Fibroblast of lung (primary cell): ENCODE measurements at regions not wholly inside any gene's neighbourhood (a gene's known extent, or its start where the extent isn't known, plus 50 kb on each side); places are given as distances from the start of the nearest gene placed in this dataset.
A peak's percentile ranks its signal among the peaks of the same experiment; 100 is the strongest.

Source experiments
- DNase-seq, 2 donors: peaks; one replicate each; pipeline versions ENCODE4 v3.0.0 to v3.0.0-alpha.2; 2010; ENCODE audit warnings: low read depth in 2 of 2
- H2AFZ ChIP-seq: 2 replicates; pipeline ENCODE4 v1.5.1; 2012; ENCODE audit warnings: low read length, control low read depth, inconsistent platforms
- H3K27ac ChIP-seq: 2 replicates; pipeline ENCODE4 v1.5.1; 2011; ENCODE audit warnings: low read length, control low read depth; ENCODE audit not compliant: insufficient read depth
- H3K27me3 ChIP-seq: 2 replicates; pipeline ENCODE4 v1.5.1; 2011; ENCODE audit warnings: mild to moderate bottlenecking, low read length; ENCODE audit not compliant: control insufficient read depth, insufficient read depth
- H3K36me3 ChIP-seq: 2 replicates; pipeline ENCODE4 v1.5.1; 2011; ENCODE audit warnings: low read length; ENCODE audit not compliant: control insufficient read depth, insufficient read depth
- H3K4me1 ChIP-seq: 2 replicates; pipeline ENCODE4 v1.5.1; 2011; ENCODE audit warnings: low read length; ENCODE audit not compliant: control insufficient read depth, insufficient read depth; ENCODE audit errors: extremely low read depth
- H3K4me2 ChIP-seq: 2 replicates; pipeline ENCODE4 v1.5.1; 2011; ENCODE audit warnings: low read length, control low read depth; ENCODE audit not compliant: insufficient read depth; ENCODE audit errors: extremely low read depth
- H3K4me3 ChIP-seq, 4 experiments: fragments of 200-600 bp in 1 of 4; sonication (generic) in 1 of 4; replicated peaks in 1 of 4; 2 replicates each; pipeline ENCODE4 v1.5.1; 2011 to 2016; ENCODE audit warnings: low read length in 4 of 4, low read depth in 3 of 4, mild to moderate bottlenecking in 3 of 4, control low read depth in 2 of 4, inconsistent platforms in 1 of 4, mixed read lengths in 1 of 4; ENCODE audit not compliant: insufficient read depth in 1 of 4; ENCODE audit errors: control extremely low read depth in 1 of 4
- H3K79me2 ChIP-seq: 2 replicates; pipeline ENCODE4 v1.5.1; 2012; ENCODE audit warnings: mild to moderate bottlenecking, low read length, inconsistent platforms; ENCODE audit not compliant: control insufficient read depth, insufficient read depth
- H3K9ac ChIP-seq: 2 replicates; pipeline ENCODE4 v1.5.1; 2011; ENCODE audit warnings: mild to moderate bottlenecking, low read length, control low read depth; ENCODE audit not compliant: insufficient read depth
- H3K9me3 ChIP-seq: 2 replicates; pipeline ENCODE4 v1.5.1; 2012; ENCODE audit warnings: low read depth, low read length; ENCODE audit not compliant: control insufficient read depth, insufficient read depth
- H4K20me1 ChIP-seq: 2 replicates; pipeline ENCODE4 v1.5.1; 2011; ENCODE audit warnings: low read length; ENCODE audit not compliant: control insufficient read depth, insufficient read depth; ENCODE audit errors: extremely low read depth
- EZH2 ChIP-seq: IDR thresholded peaks from 2 replicates; pipeline ENCODE4 v1.5.1; 2012; ENCODE audit warnings: low read length, control low read depth, mild to moderate bottlenecking; ENCODE audit errors: missing control alignments
- TF ChIP-seq, protein P1 (sequence below), 2 donors: IDR thresholded peaks in 1 of 2; conservative IDR thresholded peaks in 1 of 2; 1 replicate in 1 of 2; 2 replicates in 1 of 2; pipeline ENCODE4 v1.5.1; 2011 to 2012; ENCODE audit warnings: low read length in 2 of 2, control low read depth in 1 of 2, inconsistent platforms in 1 of 2, low read depth in 1 of 2, mild to moderate bottlenecking in 1 of 2

GRCh38 chr6:89025633-89026032 lies 54.9 kb upstream of the PNRC1 start:
- Histone ChIP-seq H3K36me3 (no peaks in the 10 kb centered on the region), H3K4me3 (no peak overlapping the region), H3K27me3 (no peaks in the 10 kb centered on the region), H3K79me2 (no peaks in the 10 kb centered on the region), H2AFZ (no peak overlapping the region), H4K20me1 (no peaks in the 10 kb centered on the region), H3K27ac (no peak overlapping the region), H3K4me2 (no peak overlapping the region), H3K4me1 (peaks cover 4% of the 10 kb centered on the region), H3K9me3 (no peaks in the 10 kb centered on the region), H3K9ac (no peak overlapping the region)
- no peak for DNase-seq
- no peak for TF ChIP-seq EZH2
- TF ChIP-seq, protein P1, sequence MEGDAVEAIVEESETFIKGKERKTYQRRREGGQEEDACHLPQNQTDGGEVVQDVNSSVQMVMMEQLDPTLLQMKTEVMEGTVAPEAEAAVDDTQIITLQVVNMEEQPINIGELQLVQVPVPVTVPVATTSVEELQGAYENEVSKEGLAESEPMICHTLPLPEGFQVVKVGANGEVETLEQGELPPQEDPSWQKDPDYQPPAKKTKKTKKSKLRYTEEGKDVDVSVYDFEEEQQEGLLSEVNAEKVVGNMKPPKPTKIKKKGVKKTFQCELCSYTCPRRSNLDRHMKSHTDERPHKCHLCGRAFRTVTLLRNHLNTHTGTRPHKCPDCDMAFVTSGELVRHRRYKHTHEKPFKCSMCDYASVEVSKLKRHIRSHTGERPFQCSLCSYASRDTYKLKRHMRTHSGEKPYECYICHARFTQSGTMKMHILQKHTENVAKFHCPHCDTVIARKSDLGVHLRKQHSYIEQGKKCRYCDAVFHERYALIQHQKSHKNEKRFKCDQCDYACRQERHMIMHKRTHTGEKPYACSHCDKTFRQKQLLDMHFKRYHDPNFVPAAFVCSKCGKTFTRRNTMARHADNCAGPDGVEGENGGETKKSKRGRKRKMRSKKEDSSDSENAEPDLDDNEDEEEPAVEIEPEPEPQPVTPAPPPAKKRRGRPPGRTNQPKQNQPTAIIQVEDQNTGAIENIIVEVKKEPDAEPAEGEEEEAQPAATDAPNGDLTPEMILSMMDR (conservative IDR thresholded peaks at IDR 0.05 in 1 of 2, IDR thresholded peaks at IDR 0.05 in 1 of 2; ENCODE audit: low read depth in 1 of 2, low read length in 2 of 2), result no peak

DNA sequence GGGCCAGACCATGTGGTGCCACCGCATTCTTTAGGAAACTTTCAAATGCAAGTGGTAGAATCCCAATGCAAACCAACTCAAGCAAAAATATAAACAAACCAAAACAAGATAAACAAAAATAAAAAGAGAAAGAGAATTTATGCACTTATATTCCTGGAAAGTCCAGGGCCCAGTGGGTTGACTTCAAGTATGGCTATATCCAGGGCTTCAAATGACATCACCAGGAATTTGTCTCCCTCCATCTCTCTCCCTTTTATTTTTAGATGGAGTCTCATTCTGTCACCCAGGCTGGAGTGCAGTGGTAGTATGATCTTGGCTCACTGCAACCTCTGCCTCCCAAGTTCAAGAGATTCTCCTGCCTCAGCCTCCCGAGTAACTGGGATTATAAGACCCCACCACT lies 56.1 kb upstream of the PNRC1 start:
- Histone ChIP-seq H3K27me3 (no peaks in the 10 kb centered on the region), H3K4me2 (no peak overlapping the region), H3K9ac (no peak overlapping the region), H3K36me3 (no peaks in the 10 kb centered on the region), H3K4me3 (no peak overlapping the region), H4K20me1 (no peaks in the 10 kb centered on the region), H3K27ac (no peak overlapping the region), H3K79me2 (no peaks in the 10 kb centered on the region), H3K4me1 (peaks cover 4% of the 10 kb centered on the region), H2AFZ (no peak overlapping the region), H3K9me3 (no peaks in the 10 kb centered on the region)
- no peak for TF ChIP-seq EZH2
- TF ChIP-seq, protein P1 (conservative IDR thresholded peaks at IDR 0.05 in 1 of 2, IDR thresholded peaks at IDR 0.05 in 1 of 2; ENCODE audit: low read depth in 1 of 2, low read length in 2 of 2), result no peak
- DNase-seq, result no peak

GRCh38 chr6:89023591-89024441 lies 56.7 kb upstream of the PNRC1 start:
- H3K9ac ChIP-seq, result no peak overlapping the region
- peak; percentile 42 to 69 for DNase-seq
- no peak overlapping the region for H3K27ac ChIP-seq
- no peaks in the 10 kb centered on the region for H3K9me3 ChIP-seq
- H3K79me2 ChIP-seq, result no peaks in the 10 kb centered on the region
- no peak overlapping the region for H3K4me3 ChIP-seq
- no peaks in the 10 kb centered on the region for H3K36me3 ChIP-seq
- no peak for TF ChIP-seq EZH2
- no peaks in the 10 kb centered on the region for H3K27me3 ChIP-seq
- H3K4me1 ChIP-seq, result peaks cover 4% of the 10 kb centered on the region
- no peak overlapping the region for H2AFZ ChIP-seq
- no peak overlapping the region for H3K4me2 ChIP-seq
- H4K20me1 ChIP-seq, result no peaks in the 10 kb centered on the region
